A549 (cell line): ENCODE measurements at regions not wholly inside any gene's neighbourhood (a gene's known extent, or its start where the extent isn't known, plus 50 kb on each side); places are given as distances from the start of the nearest gene placed in this dataset.

Source experiments
- ATAC-seq, 2 experiments: fragments of 200-7000 bp in 1 of 2; fragments of >200 bp in 1 of 2; cut with Nextera tagmentation in 1 of 2; cut with Tn5 transposase in 1 of 2; 3 replicates each; pipeline versions ENCODE4 v1.8.0 to v1.9.1; 2018 to 2020; ENCODE audit warnings: mild to moderate bottlenecking in 1 of 2, moderate library complexity in 1 of 2
- CTCF ChIA-PET: fragments of 300-600 bp; sonication (Branson Sonifier 250); formaldehyde crosslinking; extraction: SDS; loops from one replicate; lab custom pipeline; 2021; ENCODE audit warnings: antibody characterized with exemption, inconsistent platforms; lab: Yijun Ruan, JAX
- POLR2A ChIA-PET: fragments of 350-600 bp; formaldehyde crosslinking; extraction: SDS; loops from one replicate; lab custom pipeline; 2021; ENCODE audit warnings: antibody characterized with exemption, inconsistent platforms; lab: Yijun Ruan, JAX
- DNase-seq, 2 experiments: peaks; one replicate each; pipeline versions ENCODE4 v3.0.0 to v3.0.0-alpha.2; 2011 to 2016; ENCODE audit warnings: low read depth in 1 of 2, low spot score in 1 of 2
- FAIRE-seq: peaks from 2 replicates; lab custom pipeline; 2011; peaks lifted over from hg19 to GRCh38; lab: Jason Lieb, UNC
- H3K27ac ChIP-seq, 2 experiments: fragments of >200 bp; sonication (Bioruptor Twin); formaldehyde crosslinking; 3 replicates each; pipeline ENCODE4 v1.5.1; 2016 to 2017
- H3K4me1 ChIP-seq: fragments of >200 bp; sonication (Bioruptor Twin); formaldehyde crosslinking; 3 replicates; pipeline ENCODE4 v1.6.1; 2016
- H3K4me2 ChIP-seq: fragments of >200 bp; sonication (Bioruptor Twin); formaldehyde crosslinking; 3 replicates; pipeline ENCODE4 v1.6.1; 2016
- H3K4me3 ChIP-seq: fragments of >200 bp; sonication (Bioruptor Twin); formaldehyde crosslinking; 3 replicates; pipeline ENCODE4 v1.5.1; 2016
- H3K9me3 ChIP-seq: fragments of >200 bp; sonication (Bioruptor Twin); formaldehyde crosslinking; 3 replicates; pipeline ENCODE4 v1.6.1; 2016
- BHLHE40 ChIP-seq: IDR thresholded peaks from 2 replicates; pipeline ENCODE4 v1.6.1; 2012; ENCODE audit warnings: low read depth, low read length, inconsistent platforms
- CHD2 ChIP-seq: fragments of 150-350 bp; IDR thresholded peaks from 2 replicates; pipeline ENCODE4 v1.6.1; 2014; ENCODE audit warnings: low read length; ENCODE audit not compliant: partially characterized antibody
- EHF ChIP-seq: fragments of 250-450 bp; sonication (Bioruptor Pico); IDR thresholded peaks from 2 replicates; pipeline ENCODE4 v1.5.0; 2020; ENCODE audit warnings: mild to moderate bottlenecking
- EHMT2 ChIP-seq: fragments of 200-600 bp; sonication (generic); IDR thresholded peaks from 2 replicates; pipeline ENCODE4 v1.6.1; 2016; ENCODE audit warnings: antibody characterized with exemption, low read depth, mild to moderate bottlenecking, moderate library complexity
- EP300 ChIP-seq, 2 experiments: fragments of >200 bp; sonication (Bioruptor Twin); formaldehyde crosslinking; IDR thresholded peaks; 2 replicates in 1 of 2; 3 replicates in 1 of 2; pipeline ENCODE4 v1.6.1; 2016 to 2017
- FOXS1 ChIP-seq: fragments of 250-450 bp; sonication (Bioruptor Pico); IDR thresholded peaks from 2 replicates; pipeline ENCODE4 v1.5.0; 2020; ENCODE audit warnings: mild to moderate bottlenecking, moderate library complexity
- GATA3 ChIP-seq: IDR thresholded peaks from 2 replicates; pipeline ENCODE4 v1.6.1; 2012; ENCODE audit warnings: borderline replicate concordance
- HDAC2 ChIP-seq: fragments of 200-600 bp; sonication (generic); IDR thresholded peaks from 2 replicates; pipeline ENCODE4 v1.6.1; 2016
- NR3C1 ChIP-seq: fragments of >200 bp; sonication (Bioruptor Twin); formaldehyde crosslinking; IDR thresholded peaks from 3 replicates; pipeline ENCODE4 v1.6.1; 2017
- POLR2AphosphoS2 ChIP-seq: conservative IDR thresholded peaks from 2 replicates; pipeline ENCODE4 v1.6.1; 2012; ENCODE audit warnings: low read length, improper control_type of control experiment, inconsistent platforms
- SMC3 ChIP-seq: fragments of >200 bp; sonication (Bioruptor Twin); formaldehyde crosslinking; IDR thresholded peaks from 3 replicates; pipeline ENCODE4 v1.6.1; 2018; ENCODE audit warnings: inconsistent platforms
- SREBF2 ChIP-seq: fragments of 450-650 bp; IDR thresholded peaks from 2 replicates; pipeline ENCODE4 v1.6.1; 2014; ENCODE audit warnings: mild to moderate bottlenecking, moderate library complexity
- TFCP2L1 ChIP-seq: fragments of 250-450 bp; sonication (Bioruptor Pico); IDR thresholded peaks from 2 replicates; pipeline ENCODE4 v1.5.0; 2021; ENCODE audit warnings: mild to moderate bottlenecking
- TP53 ChIP-seq: fragments of 250-450 bp; sonication (Bioruptor Pico); IDR thresholded peaks from 2 replicates; pipeline ENCODE4 v1.5.0; 2021; ENCODE audit warnings: mild to moderate bottlenecking, moderate library complexity
- WGBS: methylation state at CpG from one replicate; pipeline ENCODE4 v1.1.6; 2017; ENCODE audit errors: missing lambda C conversion rate; 5-methylcytosine and 5-hydroxymethylcytosine counted together
- TF ChIP-seq, protein P1 (sequence below): fragments of 250-450 bp; sonication (Bioruptor Pico); IDR thresholded peaks from 2 replicates; pipeline ENCODE4 v1.5.0; 2021; ENCODE audit warnings: mild to moderate bottlenecking, moderate library complexity, borderline replicate concordance
- TF ChIP-seq, protein P2 (sequence below): IDR thresholded peaks from 2 replicates; pipeline ENCODE4 v1.6.1; 2012
- TF ChIP-seq, protein P3 (sequence below): IDR thresholded peaks from 2 replicates; pipeline ENCODE4 v1.6.1; 2012; ENCODE audit warnings: low read depth, borderline replicate concordance
- TF ChIP-seq, protein P4 (sequence below): fragments of >200 bp; sonication (Bioruptor Twin); formaldehyde crosslinking; IDR thresholded peaks from 3 replicates; pipeline ENCODE4 v1.6.1; 2016
- TF ChIP-seq, protein P5 (sequence below): IDR thresholded peaks from 2 replicates; pipeline ENCODE4 v1.6.1; 2012

DNA sequence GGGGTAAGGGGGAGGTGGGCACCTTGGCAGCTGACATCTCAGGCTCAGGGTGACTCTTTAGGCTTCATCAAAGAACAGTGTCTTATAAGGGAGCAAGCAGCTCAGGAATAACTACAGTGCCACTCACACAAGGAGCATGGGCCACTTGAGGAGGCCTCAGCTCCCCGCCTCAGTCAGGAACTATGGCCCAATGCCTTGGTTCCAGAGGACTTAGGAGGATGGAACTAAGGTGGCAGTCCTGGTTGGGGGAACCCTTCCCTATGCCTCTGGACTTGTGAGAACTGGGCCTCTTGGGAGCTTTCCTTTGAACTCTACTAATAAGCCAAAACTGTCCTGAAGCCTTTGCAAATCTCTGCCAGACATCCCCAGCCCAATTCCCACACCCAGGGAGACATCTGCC lies 160.6 kb downstream of the EFNB1 start (continued):
- TF ChIP-seq EHMT2 (no peak), EHF (CRISPR knock-in tag) (no peak)

DNA sequence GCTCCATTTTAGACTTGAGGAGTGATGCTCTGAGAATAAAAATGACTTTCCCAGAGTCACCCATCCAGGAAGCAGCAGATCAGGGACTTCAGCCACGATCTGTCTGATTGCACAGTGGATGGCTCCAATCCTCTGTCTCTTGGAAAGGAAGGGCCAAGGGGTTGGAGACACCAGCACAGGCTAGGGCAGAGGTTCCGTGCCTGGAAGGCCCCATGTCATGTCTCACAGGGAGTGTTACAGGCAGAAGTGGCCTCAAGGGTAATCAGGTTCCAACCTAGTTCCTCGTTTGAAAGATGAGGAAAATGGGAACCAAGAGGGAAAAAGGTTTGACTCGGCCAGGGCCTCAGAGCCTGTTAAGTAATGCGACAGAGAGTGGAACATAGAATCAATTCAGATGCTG lies 160.0 kb downstream of the EFNB1 start:
- H3K4me1 ChIP-seq = no peaks in the 10 kb centered on the region
- H3K9me3 ChIP-seq = no peaks in the 10 kb centered on the region
- ChIA-PET POLR2A (interaction anchor here (0.9 kb wide), 1 partner anchor 160 kb away, joined by 3 read pairs; the partner anchor contains the start of gene EFNB1), CTCF (interaction anchor here (1.8 kb wide), 1 partner anchor 42 kb away, joined by 4 read pairs; no protein-coding TSS in a partner anchor)
- no peak overlapping the region for H3K27ac ChIP-seq
- no peak for ATAC-seq
- no peak for FAIRE-seq
- 34% methylated on average over 4 of the region's 5 CpGs for WGBS
- H3K4me3 ChIP-seq = no peak overlapping the region
- no peak for DNase-seq
- TF ChIP-seq, protein P1, sequence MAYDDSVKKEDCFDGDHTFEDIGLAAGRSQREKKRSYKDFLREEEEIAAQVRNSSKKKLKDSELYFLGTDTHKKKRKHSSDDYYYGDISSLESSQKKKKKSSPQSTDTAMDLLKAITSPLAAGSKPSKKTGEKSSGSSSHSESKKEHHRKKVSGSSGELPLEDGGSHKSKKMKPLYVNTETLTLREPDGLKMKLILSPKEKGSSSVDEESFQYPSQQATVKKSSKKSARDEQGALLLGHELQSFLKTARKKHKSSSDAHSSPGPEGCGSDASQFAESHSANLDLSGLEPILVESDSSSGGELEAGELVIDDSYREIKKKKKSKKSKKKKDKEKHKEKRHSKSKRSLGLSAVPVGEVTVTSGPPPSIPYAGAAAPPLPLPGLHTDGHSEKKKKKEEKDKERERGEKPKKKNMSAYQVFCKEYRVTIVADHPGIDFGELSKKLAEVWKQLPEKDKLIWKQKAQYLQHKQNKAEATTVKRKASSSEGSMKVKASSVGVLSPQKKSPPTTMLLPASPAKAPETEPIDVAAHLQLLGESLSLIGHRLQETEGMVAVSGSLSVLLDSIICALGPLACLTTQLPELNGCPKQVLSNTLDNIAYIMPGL (CRISPR knock-in tag) = no peak
- TF ChIP-seq EP300 (IDR thresholded peaks at IDR 0.05) (no peak), SMC3 (no peak)
- H3K4me2 ChIP-seq = no peak overlapping the region

DNA sequence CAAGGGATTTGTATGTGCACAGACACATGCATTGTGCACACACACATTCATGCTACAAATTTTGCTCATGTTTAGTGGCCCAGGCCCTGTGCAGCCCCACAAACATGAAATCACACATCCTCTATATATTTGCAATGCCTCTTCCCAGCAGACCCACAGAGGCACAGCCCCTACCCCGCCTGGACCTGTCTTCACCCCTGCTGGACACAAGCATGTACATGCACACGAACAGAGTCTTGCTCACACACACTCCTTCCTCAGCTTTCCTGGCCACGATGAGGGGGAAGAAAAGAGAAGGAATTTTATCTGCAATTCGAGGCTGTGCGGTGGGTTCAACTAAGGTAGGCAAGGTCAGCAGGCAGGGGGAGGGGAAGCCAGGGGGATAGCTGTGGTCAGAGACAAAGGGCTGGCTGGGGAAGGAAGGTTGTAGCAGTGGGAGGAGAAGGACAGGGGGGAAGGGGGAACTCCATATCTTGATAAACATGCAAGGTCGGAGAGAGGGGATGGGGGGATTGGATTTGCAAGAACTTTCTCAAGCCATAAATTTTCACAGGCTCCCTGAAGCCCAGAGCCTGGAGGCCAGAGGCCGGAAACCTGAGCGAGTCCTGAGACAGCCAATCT lies 156.4 kb downstream of the EFNB1 start:
- FAIRE-seq = no peak
- H3K4me3 ChIP-seq = no peak overlapping the region
- POLR2A ChIA-PET = no interaction called here
- WGBS = 44% methylated on average over 8 of the region's 8 CpGs
- no peak for DNase-seq
- no peak for TF ChIP-seq TP53 (CRISPR knock-in tag)
- TF ChIP-seq, protein P1 (CRISPR knock-in tag) = no peak
- no peak for TF ChIP-seq SREBF2
- TF ChIP-seq, protein P2, sequence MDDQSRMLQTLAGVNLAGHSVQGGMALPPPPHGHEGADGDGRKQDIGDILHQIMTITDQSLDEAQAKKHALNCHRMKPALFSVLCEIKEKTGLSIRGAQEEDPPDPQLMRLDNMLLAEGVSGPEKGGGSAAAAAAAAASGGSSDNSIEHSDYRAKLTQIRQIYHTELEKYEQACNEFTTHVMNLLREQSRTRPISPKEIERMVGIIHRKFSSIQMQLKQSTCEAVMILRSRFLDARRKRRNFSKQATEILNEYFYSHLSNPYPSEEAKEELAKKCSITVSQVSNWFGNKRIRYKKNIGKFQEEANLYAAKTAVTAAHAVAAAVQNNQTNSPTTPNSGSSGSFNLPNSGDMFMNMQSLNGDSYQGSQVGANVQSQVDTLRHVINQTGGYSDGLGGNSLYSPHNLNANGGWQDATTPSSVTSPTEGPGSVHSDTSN = no peak
- TF ChIP-seq, protein P3, sequence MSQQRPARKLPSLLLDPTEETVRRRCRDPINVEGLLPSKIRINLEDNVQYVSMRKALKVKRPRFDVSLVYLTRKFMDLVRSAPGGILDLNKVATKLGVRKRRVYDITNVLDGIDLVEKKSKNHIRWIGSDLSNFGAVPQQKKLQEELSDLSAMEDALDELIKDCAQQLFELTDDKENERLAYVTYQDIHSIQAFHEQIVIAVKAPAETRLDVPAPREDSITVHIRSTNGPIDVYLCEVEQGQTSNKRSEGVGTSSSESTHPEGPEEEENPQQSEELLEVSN = no peak
- TF ChIP-seq, protein P4, sequence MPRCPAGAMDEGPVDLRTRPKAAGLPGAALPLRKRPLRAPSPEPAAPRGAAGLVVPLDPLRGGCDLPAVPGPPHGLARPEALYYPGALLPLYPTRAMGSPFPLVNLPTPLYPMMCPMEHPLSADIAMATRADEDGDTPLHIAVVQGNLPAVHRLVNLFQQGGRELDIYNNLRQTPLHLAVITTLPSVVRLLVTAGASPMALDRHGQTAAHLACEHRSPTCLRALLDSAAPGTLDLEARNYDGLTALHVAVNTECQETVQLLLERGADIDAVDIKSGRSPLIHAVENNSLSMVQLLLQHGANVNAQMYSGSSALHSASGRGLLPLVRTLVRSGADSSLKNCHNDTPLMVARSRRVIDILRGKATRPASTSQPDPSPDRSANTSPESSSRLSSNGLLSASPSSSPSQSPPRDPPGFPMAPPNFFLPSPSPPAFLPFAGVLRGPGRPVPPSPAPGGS = no peak
- TF ChIP-seq CHD2 = no peak
- TF ChIP-seq, protein P5, sequence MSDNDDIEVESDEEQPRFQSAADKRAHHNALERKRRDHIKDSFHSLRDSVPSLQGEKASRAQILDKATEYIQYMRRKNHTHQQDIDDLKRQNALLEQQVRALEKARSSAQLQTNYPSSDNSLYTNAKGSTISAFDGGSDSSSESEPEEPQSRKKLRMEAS = no peak
- TF ChIP-seq POLR2AphosphoS2 = no peak
- TF ChIP-seq GATA3 = no peak
- TF ChIP-seq SMC3 = no peak
- no peak for TF ChIP-seq TFCP2L1 (CRISPR knock-in tag)
- no peak for TF ChIP-seq FOXS1 (CRISPR knock-in tag)
- TF ChIP-seq HDAC2 = no peak
- no peak for TF ChIP-seq BHLHE40
- TF ChIP-seq NR3C1 = no peak
- TF ChIP-seq, all 56 proteins: peak for 0
- Histone ChIP-seq H3K4me1 (no peaks in the 10 kb centered on the region), H3K4me2 (no peak overlapping the region), H3K27ac (no peak overlapping the region), H3K9me3 (no peaks in the 10 kb centered on the region)
- no peak for ATAC-seq
- CTCF ChIA-PET = interaction anchor here (2.1 kb wide), 1 partner anchor 9 kb away, joined by 5 read pairs; no protein-coding TSS in a partner anchor
